GM19239 (cell line): ENCODE measurements at regions not wholly inside any gene's neighbourhood (a gene's known extent, or its start where the extent isn't known, plus 50 kb on each side); places are given as distances from the start of the nearest gene placed in this dataset.

Source experiments
- DNase-seq: peaks from one replicate; pipeline ENCODE4 v3.0.0; 2011; ENCODE audit warnings: low spot score; ENCODE audit not compliant: insufficient read length
- FAIRE-seq: peaks from 2 replicates; lab custom pipeline; 2011; peaks lifted over from hg19 to GRCh38; lab: Jason Lieb, UNC

- no peak for DNase-seq
- no peak for FAIRE-seq
These were observed 338.6 kb upstream of the NFE2L3 start for GRCh38 chr7:25813381-25813780.

- no peak for FAIRE-seq
- no peak for DNase-seq
These were observed 336.3 kb upstream of the NFE2L3 start for GRCh38 chr7:25815711-25816110.

GRCh38 chr7:25820432-25821040, 331.5 kb upstream of the NFE2L3 start:
- no peak for FAIRE-seq

GRCh38 chr7:25821225-25821624, 330.8 kb upstream of the NFE2L3 start:
- no peak for FAIRE-seq
- no peak for DNase-seq

More at GRCh38 chr7:25820432-25821040, 331.5 kb upstream of the NFE2L3 start:
- peak; percentile 9 for DNase-seq

GRCh38 chr7:25822823-25823222, 329.2 kb upstream of the NFE2L3 start:
- FAIRE-seq = no peak
- DNase-seq = no peak

- DNase-seq (no peak), FAIRE-seq (peak; percentile 65)
These were observed 328.4 kb upstream of the NFE2L3 start for GRCh38 chr7:25823571-25823970.

GRCh38 chr7:25828468-25828867, 323.5 kb upstream of the NFE2L3 start:
- no peak for FAIRE-seq

GRCh38 chr7:25829663-25830062, 322.3 kb upstream of the NFE2L3 start:
- FAIRE-seq = no peak
- DNase-seq = no peak

More at GRCh38 chr7:25828468-25828867, 323.5 kb upstream of the NFE2L3 start:
- no peak for DNase-seq

GRCh38 chr7:25830215-25830614, 321.8 kb upstream of the NFE2L3 start:
- DNase-seq (no peak), FAIRE-seq (no peak)

GRCh38 chr7:25831062-25831691, 320.8 kb upstream of the NFE2L3 start:
- DNase-seq = no peak
- FAIRE-seq = no peak

- FAIRE-seq = no peak
- no peak for DNase-seq
These were observed 320.1 kb upstream of the NFE2L3 start for GRCh38 chr7:25831831-25832411.

- FAIRE-seq (no peak), DNase-seq (no peak)
These were observed 319.5 kb upstream of the NFE2L3 start for GRCh38 chr7:25832456-25832855.

- DNase-seq = no peak
- FAIRE-seq = no peak
These were observed 319.1 kb upstream of the NFE2L3 start for GRCh38 chr7:25832929-25833328.

- FAIRE-seq (no peak), DNase-seq (no peak)
These were observed 317.9 kb upstream of the NFE2L3 start for GRCh38 chr7:25834050-25834449.

GRCh38 chr7:25835197-25835596, 316.8 kb upstream of the NFE2L3 start:
- no peak for DNase-seq
- no peak for FAIRE-seq

GRCh38 chr7:25839084-25839769, 312.8 kb upstream of the NFE2L3 start:
- no peak for DNase-seq
- FAIRE-seq = peak; percentile 8

- FAIRE-seq = no peak
- no peak for DNase-seq
These were observed 311.7 kb upstream of the NFE2L3 start for GRCh38 chr7:25840209-25840792.

GRCh38 chr7:25841575-25841974, 310.4 kb upstream of the NFE2L3 start:
- no peak for FAIRE-seq
- no peak for DNase-seq

- DNase-seq = no peak
- FAIRE-seq = no peak
These were observed 309.7 kb upstream of the NFE2L3 start for GRCh38 chr7:25842201-25842733.

GRCh38 chr7:25843467-25843866, 308.5 kb upstream of the NFE2L3 start:
- DNase-seq = no peak
- FAIRE-seq = no peak
